HAP-1 (cell line): ENCODE measurements at regions not wholly inside any gene's neighbourhood (a gene's known extent, or its start where the extent isn't known, plus 50 kb on each side); places are given as distances from the start of the nearest gene placed in this dataset.

Source experiments
- DNase-seq, 2 experiments: peaks; one replicate each; pipeline ENCODE4 v3.0.0-alpha.2; 2016 to 2020; ENCODE audit warnings: low spot score in 2 of 2
- H3K27me3 ChIP-seq: fragments of 250-450 bp; sonication (Bioruptor Pico); 2 replicates; pipeline ENCODE4 v1.5.1; 2020; ENCODE audit warnings: low read depth, mild to moderate bottlenecking, moderate library complexity
- H3K36me3 ChIP-seq: fragments of 250-450 bp; sonication (Bioruptor Pico); replicated peaks from 2 replicates; pipeline ENCODE4 v1.5.1; 2020; ENCODE audit warnings: mild to moderate bottlenecking
- H3K4me1 ChIP-seq: fragments of 250-450 bp; sonication (Bioruptor Pico); 2 replicates; pipeline ENCODE4 v1.5.1; 2020; ENCODE audit warnings: mild to moderate bottlenecking
- H3K4me3 ChIP-seq: fragments of 250-450 bp; sonication (Bioruptor Pico); 2 replicates; pipeline ENCODE4 v1.5.1; 2020; ENCODE audit warnings: mild to moderate bottlenecking, moderate library complexity
- H3K9me3 ChIP-seq: fragments of 250-450 bp; sonication (Bioruptor Pico); 2 replicates; pipeline ENCODE4 v1.5.1; 2020; ENCODE audit warnings: mild to moderate bottlenecking, moderate library complexity
- in situ Hi-C: fragments of 300-500 bp; cut with MboI; formaldehyde crosslinking; loops from 3 replicates; pipeline ENCODE4 v1.14.3; 2020; ENCODE audit warnings: low sequenced_read_pairs, inconsistent platforms, mixed read lengths

DNA sequence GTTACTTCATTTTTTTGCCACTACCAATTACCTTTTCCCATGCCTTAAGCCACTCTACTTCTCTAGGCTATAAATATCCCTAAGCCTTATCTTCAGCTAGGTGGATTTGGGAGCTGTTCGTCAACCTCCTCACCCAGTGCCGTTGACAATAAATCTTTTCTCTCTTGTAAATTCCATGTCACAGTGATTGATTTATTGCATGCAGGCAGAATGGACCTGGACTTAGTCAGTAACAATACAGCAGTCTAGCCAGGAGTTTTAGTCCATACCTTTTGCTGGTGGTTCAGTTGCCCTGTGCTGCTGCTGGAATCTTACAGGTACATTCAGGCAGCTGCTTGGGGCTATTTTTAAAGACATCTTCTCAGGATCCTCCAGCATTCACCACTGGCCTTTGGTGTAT, 350.5 kb upstream of the NRG3 start:
- Histone ChIP-seq H3K9me3 (no peaks in the 10 kb centered on the region), H3K27me3 (no peaks in the 10 kb centered on the region), H3K4me1 (no peaks in the 10 kb centered on the region), H3K36me3 (no peaks in the 10 kb centered on the region), H3K4me3 (no peak overlapping the region)
- DNase-seq, result no peak
- in situ Hi-C loops, result no loop called here

DNA sequence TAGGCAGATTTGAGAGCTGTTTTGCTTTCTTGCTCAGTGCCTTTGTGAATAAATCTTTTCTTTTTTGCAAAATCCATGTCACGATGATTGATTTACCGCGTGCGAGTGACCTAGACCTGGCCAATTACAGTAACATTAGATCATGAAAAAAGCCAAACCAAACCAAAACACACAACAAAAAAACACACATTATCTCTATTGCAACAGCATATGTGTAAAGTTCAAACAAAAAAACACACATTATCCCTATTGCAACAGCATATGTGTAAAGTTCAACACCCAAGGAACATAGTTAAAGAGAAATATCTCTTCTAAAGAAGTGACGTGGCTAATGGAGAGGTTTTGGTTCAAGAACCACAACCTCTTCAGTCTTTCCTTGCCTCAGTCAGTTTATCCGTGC, 342.6 kb upstream of the NRG3 start:
- H3K4me1 ChIP-seq, result no peaks in the 10 kb centered on the region

DNA sequence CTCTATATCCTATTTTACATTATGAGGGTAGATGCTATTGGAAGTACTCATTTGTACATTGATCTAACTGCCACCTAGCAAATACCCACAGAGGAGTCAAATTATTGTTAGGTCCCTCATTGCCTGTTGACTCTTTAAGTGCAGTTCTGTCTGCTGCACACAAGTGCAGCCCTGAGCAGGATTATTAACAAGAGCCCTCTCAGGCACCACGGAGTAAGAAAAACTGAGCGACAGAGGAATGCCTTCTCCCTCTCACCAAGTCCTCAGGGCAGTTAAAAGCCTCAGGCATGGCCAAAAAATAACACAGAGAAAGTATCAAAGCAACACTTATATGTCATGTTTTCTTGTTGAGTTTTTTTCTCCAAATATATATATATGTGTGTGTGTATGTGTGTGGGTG, 340.0 kb upstream of the NRG3 start:
- Histone ChIP-seq H3K27me3 (no peaks in the 10 kb centered on the region), H3K4me3 (no peak overlapping the region), H3K4me1 (no peaks in the 10 kb centered on the region), H3K9me3 (0 out of 2 replicates have a peak, but pooled peaks cover under 1% of the 10 kb centered on the region), H3K36me3 (no peaks in the 10 kb centered on the region)
- no peak for DNase-seq
- in situ Hi-C loops, result no loop called here

More for the DNA sequence above, 342.6 kb upstream of the NRG3 start:
- no peaks in the 10 kb centered on the region for H3K27me3 ChIP-seq
- DNase-seq, result no peak
- H3K4me3 ChIP-seq, result no peak overlapping the region
- in situ Hi-C loops, result no loop called here
- H3K9me3 ChIP-seq, result no peaks in the 10 kb centered on the region
- no peaks in the 10 kb centered on the region for H3K36me3 ChIP-seq

DNA sequence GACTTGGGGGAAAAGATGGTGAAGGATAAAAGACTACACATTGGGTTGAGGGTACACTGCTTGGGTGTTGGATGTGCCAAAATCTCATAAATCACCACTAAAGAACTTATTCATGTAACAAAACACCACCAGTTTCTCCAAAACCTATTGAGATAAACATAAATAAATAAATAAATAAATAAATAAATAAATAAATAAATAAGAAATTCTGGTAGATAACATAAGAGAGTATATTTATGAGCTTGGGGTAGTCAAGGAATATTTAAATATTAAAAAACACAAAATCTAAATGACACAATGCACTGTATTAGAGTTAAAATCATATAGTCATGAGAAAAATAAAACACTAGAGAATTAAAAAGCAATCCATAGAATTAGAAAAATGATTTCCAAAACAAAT, 333.5 kb upstream of the NRG3 start:
- in situ Hi-C loops, result no loop called here
- no peaks in the 10 kb centered on the region for H3K4me1 ChIP-seq
- H3K4me3 ChIP-seq, result no peak overlapping the region
- H3K36me3 ChIP-seq, result no peaks in the 10 kb centered on the region
- H3K27me3 ChIP-seq, result no peaks in the 10 kb centered on the region
- H3K9me3 ChIP-seq, result 0 out of 2 replicates have a peak, but pooled peaks cover 2% of the 10 kb centered on the region
- DNase-seq, result no peak

DNA sequence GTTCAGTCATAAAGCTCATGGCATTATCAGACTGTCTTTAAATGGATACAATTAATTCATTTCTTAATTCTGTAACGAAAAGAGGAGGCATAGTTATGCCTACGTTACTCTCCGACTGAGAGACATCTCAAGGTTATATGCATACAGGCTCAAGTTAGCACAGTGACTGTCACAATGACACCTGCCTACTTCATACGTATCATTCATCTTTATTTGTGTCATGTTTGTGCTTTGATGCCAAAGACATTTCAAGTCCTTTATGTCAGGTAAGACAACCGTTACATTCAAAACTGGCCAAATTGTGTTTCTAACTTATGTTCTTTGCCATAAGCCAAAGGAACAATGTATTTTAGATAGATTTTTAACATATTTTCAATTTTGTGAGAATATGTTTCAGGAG, 328.8 kb upstream of the NRG3 start:
- no peaks in the 10 kb centered on the region for H3K27me3 ChIP-seq
- no peak overlapping the region for H3K4me3 ChIP-seq
- no peak for DNase-seq
- in situ Hi-C loops, result no loop called here
- no peaks in the 10 kb centered on the region for H3K4me1 ChIP-seq
- no peaks in the 10 kb centered on the region for H3K36me3 ChIP-seq
- no peaks in the 10 kb centered on the region for H3K9me3 ChIP-seq

DNA sequence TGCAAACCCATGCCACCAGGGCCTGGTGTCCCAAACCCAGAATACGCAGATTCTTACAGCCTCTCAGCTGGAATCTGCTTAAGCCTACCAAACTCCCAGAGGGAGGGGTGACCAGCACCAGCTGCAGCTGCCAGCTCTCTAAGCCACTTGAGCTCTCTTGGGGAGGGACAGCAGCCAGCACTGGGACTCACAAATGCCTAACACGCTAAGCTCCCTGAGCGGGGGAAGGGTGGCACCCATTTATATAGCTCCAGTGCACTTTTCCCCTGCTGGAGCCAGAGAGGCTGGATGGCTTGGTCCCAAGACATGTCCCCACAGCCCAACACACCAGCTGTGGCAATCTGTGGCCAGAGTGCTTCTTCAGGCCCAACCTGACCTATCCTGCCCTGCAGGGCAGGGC, 326.8 kb upstream of the NRG3 start:
- no peaks in the 10 kb centered on the region for H3K36me3 ChIP-seq
- no peaks in the 10 kb centered on the region for H3K27me3 ChIP-seq
- H3K9me3 ChIP-seq, result no peaks in the 10 kb centered on the region
- H3K4me3 ChIP-seq, result no peak overlapping the region
- no peaks in the 10 kb centered on the region for H3K4me1 ChIP-seq
- in situ Hi-C loops, result no loop called here
- DNase-seq, result no peak

DNA sequence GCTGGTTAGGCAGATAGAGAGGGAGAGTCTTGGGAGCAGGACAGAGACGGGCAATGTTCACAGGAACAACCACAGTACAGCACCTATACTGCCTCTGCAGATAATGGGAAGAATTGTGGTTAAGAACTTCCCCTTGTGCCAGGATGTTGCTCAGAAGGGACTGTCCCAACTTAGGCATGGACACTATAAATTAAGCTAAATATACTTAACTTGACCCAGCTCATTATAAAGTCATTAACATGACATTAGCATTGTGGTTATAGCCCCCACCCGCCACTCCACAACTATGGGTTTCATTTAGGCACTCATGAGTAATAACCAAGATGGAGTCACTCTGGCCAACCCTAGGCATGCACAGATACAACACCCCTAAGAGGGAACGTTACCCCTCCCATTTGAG, 310.9 kb upstream of the NRG3 start:
- no peak overlapping the region for H3K4me3 ChIP-seq
- in situ Hi-C loops, result no loop called here
- no peak for DNase-seq
- no peaks in the 10 kb centered on the region for H3K9me3 ChIP-seq
- H3K36me3 ChIP-seq, result no peaks in the 10 kb centered on the region
- H3K4me1 ChIP-seq, result no peaks in the 10 kb centered on the region
- H3K27me3 ChIP-seq, result no peaks in the 10 kb centered on the region

DNA sequence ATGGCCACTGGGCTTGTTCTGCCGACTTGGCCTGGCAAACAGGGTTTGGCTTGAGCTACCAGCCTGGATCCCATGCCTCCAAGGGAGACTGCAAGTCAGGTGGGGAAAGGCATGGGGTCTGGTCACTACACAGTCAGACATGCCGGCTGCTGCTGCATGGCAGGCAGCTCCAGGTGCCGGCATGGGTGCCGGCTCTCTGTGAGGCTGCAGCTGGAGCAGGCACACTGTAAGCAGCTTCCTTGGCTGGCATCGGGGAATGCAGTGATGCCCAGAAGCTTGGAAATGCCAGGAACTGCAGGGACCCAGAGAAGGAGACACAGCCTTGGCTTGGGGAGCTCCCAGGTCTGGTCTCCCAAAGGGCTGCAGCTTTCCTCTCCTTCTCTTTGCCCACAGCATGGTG, 305.5 kb upstream of the NRG3 start:
- Histone ChIP-seq H3K27me3 (no peaks in the 10 kb centered on the region), H3K4me3 (no peak overlapping the region), H3K9me3 (no peaks in the 10 kb centered on the region), H3K36me3 (no peaks in the 10 kb centered on the region), H3K4me1 (no peaks in the 10 kb centered on the region)
- DNase-seq, result no peak
- in situ Hi-C loops, result no loop called here

DNA sequence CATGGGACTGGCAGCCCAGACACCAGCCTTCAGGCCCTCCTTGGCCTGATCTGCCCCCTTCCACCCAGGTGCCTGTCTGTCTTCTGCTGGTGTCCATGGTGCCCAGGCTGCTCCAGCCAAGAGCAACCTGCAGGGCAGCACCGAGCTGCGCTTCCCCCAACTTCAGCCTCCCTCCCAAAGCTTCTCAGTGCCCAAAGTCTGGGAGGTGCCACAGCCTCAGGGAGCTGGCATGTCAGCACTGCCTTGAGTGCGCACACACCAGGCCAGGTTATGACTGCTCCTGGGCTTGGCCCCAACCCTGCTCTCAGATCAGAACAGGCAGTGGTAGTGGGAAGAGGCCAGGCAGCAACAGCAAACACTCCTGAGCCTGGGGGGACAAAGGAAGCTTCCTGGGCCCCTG, 304.6 kb upstream of the NRG3 start:
- Histone ChIP-seq H3K27me3 (no peaks in the 10 kb centered on the region), H3K36me3 (no peaks in the 10 kb centered on the region), H3K4me1 (no peaks in the 10 kb centered on the region), H3K4me3 (no peak overlapping the region), H3K9me3 (no peaks in the 10 kb centered on the region)
- in situ Hi-C loops, result no loop called here
- no peak for DNase-seq

DNA sequence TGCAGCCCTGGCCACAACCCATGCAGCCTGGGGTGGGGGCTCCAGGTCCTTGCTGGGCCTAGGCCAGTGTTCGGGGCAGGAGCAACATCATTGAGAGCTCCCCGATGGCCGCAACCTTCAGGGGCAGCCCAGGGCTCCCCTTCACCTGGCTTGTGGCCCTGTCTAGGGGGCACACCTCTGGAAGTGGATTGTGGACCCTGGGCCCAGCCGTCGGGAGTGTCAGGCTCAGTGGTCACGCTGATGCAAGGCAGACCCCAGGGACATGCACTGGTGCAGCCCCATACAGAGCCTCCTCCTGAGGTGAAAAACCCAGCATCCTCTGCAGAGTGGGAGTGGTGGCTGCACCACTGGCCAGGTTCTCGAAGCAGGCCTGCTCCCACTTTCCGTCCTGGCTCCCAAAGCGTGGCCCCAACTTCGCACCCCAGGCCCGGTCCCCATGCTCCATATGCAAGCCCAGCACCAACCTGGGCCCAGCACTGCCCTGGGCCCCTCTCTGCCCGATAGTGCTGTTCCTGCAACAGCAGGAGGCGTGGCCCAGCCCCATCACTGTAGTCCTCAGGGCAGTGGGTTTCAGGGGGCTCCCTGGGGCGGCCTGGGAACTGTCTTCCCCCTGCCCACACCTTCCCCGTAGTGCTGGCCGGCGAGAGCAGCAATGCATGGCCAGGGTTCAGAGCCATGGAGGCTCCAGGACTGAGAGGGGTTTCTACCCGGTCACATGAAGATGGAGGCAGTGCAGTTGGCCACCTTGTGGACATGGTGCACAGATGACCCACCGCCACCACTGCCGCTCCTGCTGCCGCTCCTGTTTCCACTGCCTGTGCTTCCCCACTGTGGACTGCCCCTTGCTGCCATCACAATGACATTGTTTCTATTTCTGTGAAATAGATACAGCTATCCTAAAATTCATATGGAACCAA, 303.9 kb upstream of the NRG3 start:
- Histone ChIP-seq H3K36me3 (no peaks in the 10 kb centered on the region), H3K9me3 (no peaks in the 10 kb centered on the region), H3K4me3 (no peak overlapping the region), H3K27me3 (no peaks in the 10 kb centered on the region), H3K4me1 (no peaks in the 10 kb centered on the region)
- no peak for DNase-seq
- in situ Hi-C loops, result no loop called here

DNA sequence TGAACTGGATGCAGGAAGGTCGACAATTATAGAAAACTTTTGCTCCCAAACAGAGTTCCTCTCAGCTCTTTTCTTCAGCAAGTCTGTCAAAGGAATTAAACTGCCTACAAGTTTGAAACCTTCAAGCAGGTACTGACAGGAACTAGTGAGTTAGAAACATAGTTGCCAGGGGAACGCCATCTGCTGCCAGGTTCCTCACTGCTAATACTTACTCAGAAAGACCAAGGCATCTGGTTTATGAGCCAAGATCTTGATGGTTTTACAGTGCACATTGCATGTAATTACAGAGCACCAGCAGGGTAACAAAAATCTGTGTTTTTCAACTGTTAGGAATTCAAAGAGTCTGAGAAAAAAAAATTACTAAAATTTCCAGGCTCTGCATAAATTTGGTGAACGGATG, 300.0 kb upstream of the NRG3 start:
- no peak overlapping the region for H3K4me3 ChIP-seq
- H3K36me3 ChIP-seq, result no peaks in the 10 kb centered on the region
- DNase-seq, result no peak
- H3K27me3 ChIP-seq, result no peaks in the 10 kb centered on the region
- H3K4me1 ChIP-seq, result no peaks in the 10 kb centered on the region
- H3K9me3 ChIP-seq, result no peaks in the 10 kb centered on the region
- in situ Hi-C loops, result no loop called here

DNA sequence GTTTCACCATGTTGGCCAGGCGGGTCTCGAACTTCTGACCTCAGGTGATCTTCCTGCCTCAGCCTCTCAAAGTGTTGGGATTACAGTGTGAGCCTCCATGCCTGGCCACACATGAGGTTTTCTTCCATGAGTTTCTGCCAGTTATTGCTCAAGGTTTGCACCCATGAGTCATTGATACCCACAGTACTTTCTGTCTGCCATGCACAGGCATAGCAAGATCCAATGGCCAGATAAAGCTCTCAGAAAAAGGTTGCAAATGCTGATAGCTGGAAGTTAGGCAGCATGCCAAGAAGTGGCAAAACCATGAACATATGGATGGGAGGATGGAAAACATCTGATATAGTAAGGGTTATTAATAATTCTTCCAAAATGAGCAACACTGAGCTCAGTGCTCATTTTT, 298.7 kb upstream of the NRG3 start:
- DNase-seq, result no peak
- H3K4me1 ChIP-seq, result no peaks in the 10 kb centered on the region
- no peak overlapping the region for H3K4me3 ChIP-seq
- no peaks in the 10 kb centered on the region for H3K27me3 ChIP-seq
- H3K36me3 ChIP-seq, result no peaks in the 10 kb centered on the region
- no peaks in the 10 kb centered on the region for H3K9me3 ChIP-seq
- in situ Hi-C loops, result no loop called here

DNA sequence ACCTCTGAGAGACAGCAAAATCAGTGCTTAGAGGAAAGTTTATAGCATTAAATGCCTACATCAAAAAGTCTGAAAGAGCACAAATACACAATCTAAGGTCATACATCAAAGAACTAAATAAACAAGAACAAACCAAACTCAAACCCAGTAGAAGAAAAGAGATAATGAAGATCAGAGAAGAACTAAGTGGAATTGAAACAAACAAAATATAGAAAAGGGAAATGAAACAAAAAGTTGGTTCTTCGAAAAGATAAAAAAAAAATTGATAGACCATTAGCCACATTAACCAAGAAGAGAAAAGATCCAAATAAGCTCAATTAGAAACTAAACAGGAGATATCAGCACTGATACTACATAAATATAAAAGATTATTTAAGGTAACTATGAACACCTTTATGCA, 280.0 kb upstream of the NRG3 start:
- in situ Hi-C loops, result no loop called here
- Histone ChIP-seq H3K4me1 (no peaks in the 10 kb centered on the region), H3K9me3 (no peaks in the 10 kb centered on the region), H3K4me3 (no peak overlapping the region), H3K36me3 (no peaks in the 10 kb centered on the region), H3K27me3 (no peaks in the 10 kb centered on the region)
- no peak for DNase-seq

DNA sequence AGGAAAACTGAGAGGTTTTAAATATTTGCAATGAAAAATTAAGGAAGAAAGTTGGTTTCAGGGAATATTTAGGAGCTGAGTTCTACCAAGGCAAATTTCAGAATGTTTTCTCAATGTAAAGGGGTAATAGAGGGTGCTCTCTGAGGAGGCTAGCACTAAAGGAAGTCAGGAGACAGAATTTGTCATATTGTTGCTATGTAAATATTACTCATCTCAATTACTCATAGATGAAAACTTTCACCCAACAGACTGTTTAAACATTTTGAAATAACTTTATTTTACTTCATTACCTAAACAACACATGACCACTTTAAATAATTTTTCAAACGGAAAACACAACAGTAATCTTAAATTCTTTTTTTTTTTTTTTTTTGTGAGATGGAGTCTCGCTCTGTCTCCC, 274.8 kb upstream of the NRG3 start:
- in situ Hi-C loops, result no loop called here
- no peak for DNase-seq

More for the DNA sequence above, 274.8 kb upstream of the NRG3 start:
- no peaks in the 10 kb centered on the region for H3K27me3 ChIP-seq
- no peaks in the 10 kb centered on the region for H3K4me1 ChIP-seq
- H3K4me3 ChIP-seq, result no peak overlapping the region
- H3K9me3 ChIP-seq, result no peaks in the 10 kb centered on the region
- no peaks in the 10 kb centered on the region for H3K36me3 ChIP-seq
